Esophagus muscularis mucosa (tissue), 4 donors: ENCODE measurements at regions not wholly inside any gene's neighbourhood (a gene's known extent, or its start where the extent isn't known, plus 50 kb on each side); places are given as distances from the start of the nearest gene placed in this dataset.

ENCODE experiments used
- DNase-seq: peaks from one replicate; pipeline ENCODE4 v3.0.0-alpha.2; 2017; ENCODE audit errors: extremely low spot score
- H3K27ac ChIP-seq, 4 donors: fragments of 200-600 bp; sonication (generic); replicated peaks in 1 of 4; 1 replicate in 3 of 4; 2 replicates in 1 of 4; pipeline ENCODE4 v1.5.1; 2016 to 2019; ENCODE audit warnings: mild to moderate bottlenecking in 1 of 4
- H3K27me3 ChIP-seq, 4 donors: fragments of 200-600 bp; sonication (generic); one replicate each; pipeline versions ENCODE4 v1.5.1 to v1.6.0; 2016 to 2019
- H3K36me3 ChIP-seq, 4 donors: fragments of 200-600 bp; sonication (generic); one replicate each; pipeline ENCODE4 v1.5.1; 2016 to 2019
- H3K4me1 ChIP-seq, 4 donors: fragments of 200-600 bp; sonication (generic); one replicate each; pipeline ENCODE4 v1.5.1; 2016 to 2019
- H3K4me3 ChIP-seq, 4 donors: fragments of 200-600 bp; sonication (generic); 1 replicate in 2 of 4; 2 replicates in 2 of 4; pipeline ENCODE4 v1.5.1; 2016 to 2019; ENCODE audit warnings: mild to moderate bottlenecking in 4 of 4, moderate library complexity in 1 of 4
- H3K9me3 ChIP-seq, 4 donors: fragments of 200-600 bp; sonication (generic); 1 replicate in 3 of 4; 2 replicates in 1 of 4; pipeline ENCODE4 v1.5.1; 2016 to 2019
- EP300 ChIP-seq: sonication (generic); formaldehyde crosslinking; IDR thresholded peaks from one replicate; pipeline ENCODE4 v1.6.1; 2017; ENCODE audit warnings: antibody characterized with exemption
- POLR2A ChIP-seq: fragments of 450-650 bp; IDR thresholded peaks from one replicate; pipeline ENCODE4 v1.6.1; 2017; ENCODE audit warnings: antibody characterized with exemption, moderate library complexity, mild to moderate bottlenecking, low read depth
- POLR2AphosphoS5 ChIP-seq, 2 donors: sonication (generic); formaldehyde crosslinking; IDR thresholded peaks; one replicate each; pipeline ENCODE4 v1.6.1; 2017; ENCODE audit warnings: antibody characterized with exemption in 2 of 2
- WGBS: methylation state at CpG from one replicate; pipeline ENCODE4 v1.1.5; 2018; 5-methylcytosine and 5-hydroxymethylcytosine counted together
- intact Hi-C: fragments of 100-400 bp; cut with DNase I; formaldehyde crosslinking; loops from one replicate; pipeline ENCODE4 v1.15.1; 2023
- TF ChIP-seq, protein P1 (sequence below), 3 experiments: fragments of 200-600 bp in 2 of 3; fragments of 450-650 bp in 1 of 3; sonication (generic) in 2 of 3; IDR thresholded peaks; one replicate each; pipeline ENCODE4 v1.5.1; 2017 to 2019; ENCODE audit warnings: antibody characterized with exemption in 3 of 3, mild to moderate bottlenecking in 2 of 3, moderate library complexity in 1 of 3

DNA sequence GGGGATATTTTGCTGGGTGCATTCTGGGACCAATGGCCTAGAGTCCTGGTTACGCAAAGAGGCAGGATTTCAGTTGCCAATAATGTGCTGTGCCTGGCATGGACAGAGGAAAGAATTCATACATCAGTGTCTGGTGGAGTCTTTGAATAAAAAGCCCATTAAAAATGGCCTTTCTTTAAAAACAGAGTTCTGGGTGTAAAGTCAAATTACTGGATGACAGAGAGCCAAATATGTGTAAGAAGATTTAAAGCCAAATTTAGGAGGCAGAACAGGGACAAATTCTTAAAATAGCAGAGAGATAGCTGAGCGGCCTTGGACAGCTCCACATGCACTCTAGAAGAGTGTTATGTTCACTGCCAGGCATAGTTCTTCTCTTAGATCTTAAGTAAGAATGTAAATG is 60.8 kb upstream of the MEOX2 start:
- 42% methylated on average over 2 of the region's 2 CpGs for WGBS
- TF ChIP-seq, protein P1, sequence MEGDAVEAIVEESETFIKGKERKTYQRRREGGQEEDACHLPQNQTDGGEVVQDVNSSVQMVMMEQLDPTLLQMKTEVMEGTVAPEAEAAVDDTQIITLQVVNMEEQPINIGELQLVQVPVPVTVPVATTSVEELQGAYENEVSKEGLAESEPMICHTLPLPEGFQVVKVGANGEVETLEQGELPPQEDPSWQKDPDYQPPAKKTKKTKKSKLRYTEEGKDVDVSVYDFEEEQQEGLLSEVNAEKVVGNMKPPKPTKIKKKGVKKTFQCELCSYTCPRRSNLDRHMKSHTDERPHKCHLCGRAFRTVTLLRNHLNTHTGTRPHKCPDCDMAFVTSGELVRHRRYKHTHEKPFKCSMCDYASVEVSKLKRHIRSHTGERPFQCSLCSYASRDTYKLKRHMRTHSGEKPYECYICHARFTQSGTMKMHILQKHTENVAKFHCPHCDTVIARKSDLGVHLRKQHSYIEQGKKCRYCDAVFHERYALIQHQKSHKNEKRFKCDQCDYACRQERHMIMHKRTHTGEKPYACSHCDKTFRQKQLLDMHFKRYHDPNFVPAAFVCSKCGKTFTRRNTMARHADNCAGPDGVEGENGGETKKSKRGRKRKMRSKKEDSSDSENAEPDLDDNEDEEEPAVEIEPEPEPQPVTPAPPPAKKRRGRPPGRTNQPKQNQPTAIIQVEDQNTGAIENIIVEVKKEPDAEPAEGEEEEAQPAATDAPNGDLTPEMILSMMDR (IDR thresholded peaks at IDR 0.05) = no peak
- TF ChIP-seq POLR2A (no peak), EP300 (no peak), POLR2AphosphoS5 (IDR thresholded peaks at IDR 0.05) (peak in 1 of 2 donors; percentile 74)
- intact Hi-C loops = loop anchor here (10.0 kb wide), 1 partner anchor 278 kb away; no protein-coding TSS in a partner anchor
- H3K4me3 ChIP-seq = no peak overlapping the region
- no peak for DNase-seq
- no peaks in the 10 kb centered on the region for H3K27me3 ChIP-seq
- peak overlapping the region; percentile 48 to 64 (median 56) for H3K27ac ChIP-seq
- H3K9me3 ChIP-seq = no peaks in the 10 kb centered on the region
- H3K36me3 ChIP-seq = no peaks in the 10 kb centered on the region
- peaks cover 22 to 47% (median 40%) of the 10 kb centered on the region in 4 donors for H3K4me1 ChIP-seq

DNA sequence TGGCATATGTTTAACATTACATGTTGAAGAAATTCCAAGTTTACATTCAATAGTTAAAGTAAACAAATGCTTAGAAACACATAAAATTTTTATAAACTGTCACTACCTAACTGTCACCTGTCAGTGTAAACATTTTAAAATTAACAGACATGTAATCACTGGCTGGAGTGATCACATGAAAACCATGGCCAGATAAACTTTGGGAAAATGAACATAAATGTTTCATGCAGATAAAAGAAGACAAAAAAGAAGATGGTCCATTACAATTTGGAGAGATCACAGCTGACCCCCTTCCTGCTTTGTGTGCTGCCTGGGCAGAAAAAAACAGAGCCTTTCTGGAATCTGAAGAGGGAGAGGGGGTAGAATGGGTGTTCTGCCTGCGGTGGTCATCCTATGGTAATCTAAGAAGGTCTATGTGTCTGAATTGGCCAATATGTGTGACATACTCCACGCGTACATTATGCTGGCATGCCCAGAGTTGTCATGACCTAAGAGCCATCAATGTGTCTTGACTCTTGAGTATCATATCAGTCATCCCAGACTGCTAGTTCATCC is 57.5 kb upstream of the MEOX2 start:
- TF ChIP-seq POLR2A = no peak
- TF ChIP-seq, protein P1 (IDR thresholded peaks at IDR 0.05) = no peak
- TF ChIP-seq EP300 = no peak
- TF ChIP-seq POLR2AphosphoS5 (IDR thresholded peaks at IDR 0.05) = no peak
- no peaks in the 10 kb centered on the region for H3K27me3 ChIP-seq
- peaks cover 14 to 28% (median 24%) of the 10 kb centered on the region in 4 donors for H3K4me1 ChIP-seq
- no peaks in the 10 kb centered on the region for H3K9me3 ChIP-seq
- no peak for DNase-seq
- no peak overlapping the region for H3K27ac ChIP-seq
- 90% methylated on average over 2 of the region's 3 CpGs for WGBS
- intact Hi-C loops = loop anchor here (10.0 kb wide), 1 partner anchor 281 kb away; no protein-coding TSS in a partner anchor
- H3K36me3 ChIP-seq = no peaks in the 10 kb centered on the region
- no peak overlapping the region for H3K4me3 ChIP-seq

DNA sequence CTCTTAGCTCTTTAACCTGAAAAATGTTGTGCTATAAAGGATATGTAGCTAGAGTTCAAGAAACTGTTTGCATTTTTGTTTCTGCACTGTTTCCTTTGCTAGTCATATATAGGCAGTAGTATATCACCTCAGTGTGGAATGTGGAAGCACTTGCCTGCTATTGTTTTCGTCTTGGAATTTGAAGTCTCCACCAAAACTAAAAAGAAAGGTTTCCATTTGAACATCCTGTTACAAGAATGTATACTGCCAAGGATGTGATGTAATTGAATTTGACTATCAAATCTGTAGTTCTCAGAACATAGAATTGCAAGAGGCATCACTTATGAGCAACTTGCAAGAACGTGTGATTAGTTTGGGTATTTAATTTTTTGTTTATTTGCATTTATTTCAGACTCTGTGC is 51.1 kb upstream of the MEOX2 start:
- H3K27ac ChIP-seq = no peak overlapping the region
- WGBS = 64% methylated on average over 2 of the region's 2 CpGs
- no peak for DNase-seq
- no peak for TF ChIP-seq POLR2AphosphoS5 (IDR thresholded peaks at IDR 0.05)
- no peak for TF ChIP-seq POLR2A
- TF ChIP-seq EP300 = no peak
- TF ChIP-seq, protein P1 (IDR thresholded peaks at IDR 0.05) = no peak
- no peaks in the 10 kb centered on the region for H3K9me3 ChIP-seq
- no peak overlapping the region for H3K4me3 ChIP-seq
- H3K4me1 ChIP-seq = peaks cover 0 to 4% (median 0%) of the 10 kb centered on the region in 4 donors
- intact Hi-C loops = no loop called here
- no peaks in the 10 kb centered on the region for H3K27me3 ChIP-seq
- H3K36me3 ChIP-seq = no peaks in the 10 kb centered on the region
